GM12865 (cell line): ENCODE measurements at regions not wholly inside any gene's neighbourhood (a gene's known extent, or its start where the extent isn't known, plus 50 kb on each side); places are given as distances from the start of the nearest gene placed in this dataset.
"Not testable (repeated sequence)": the region's sequence is repeated elsewhere in the genome, so short reads cannot be mapped to it uniquely, and the experiment has no call there.

ENCODE experiments used
- DNase-seq: peaks from one replicate; pipeline ENCODE4 v3.0.0; 2010; ENCODE audit warnings: low read depth
- H3K4me3 ChIP-seq: 2 replicates; pipeline ENCODE4 v1.5.1; 2011; ENCODE audit warnings: mild to moderate bottlenecking, low read depth, low read length, control low read depth
- CTCF ChIP-seq: IDR thresholded peaks from 2 replicates; pipeline ENCODE4 v1.5.1; 2011; ENCODE audit warnings: low read length, control low read depth, low read depth, inconsistent platforms; ENCODE audit not compliant: insufficient read depth; ENCODE audit errors: missing control alignments

GRCh38 chr5:18285257-18285656 is 651.0 kb downstream of the TAF11L14 start:
- TF ChIP-seq CTCF: no peak
- DNase-seq: no peak
- H3K4me3 ChIP-seq: no peak overlapping the region

- TF ChIP-seq CTCF: no peak
- no peak for DNase-seq
- H3K4me3 ChIP-seq: no peak overlapping the region
These were observed 657.9 kb downstream of the TAF11L14 start for GRCh38 chr5:18292146-18292545.

- H3K4me3 ChIP-seq, DNase-seq: not testable (repeated sequence)
These were observed 661.4 kb downstream of the TAF11L14 start for GRCh38 chr5:18295696-18296095.

- DNase-seq: no peak
- no peak overlapping the region for H3K4me3 ChIP-seq
- TF ChIP-seq CTCF: no peak
These were observed 664.9 kb downstream of the TAF11L14 start for GRCh38 chr5:18299166-18299565.

GRCh38 chr5:18305288-18305924 is 671.1 kb downstream of the TAF11L14 start:
- peak; percentile 35 for DNase-seq
- no peak overlapping the region for H3K4me3 ChIP-seq
- TF ChIP-seq CTCF: peak; percentile 64

- TF ChIP-seq CTCF: no peak
- no peak for DNase-seq
- H3K4me3 ChIP-seq: no peak overlapping the region
These were observed 677.0 kb downstream of the TAF11L14 start for GRCh38 chr5:18311266-18311665.

- H3K4me3 ChIP-seq: no peak overlapping the region
- no peak for TF ChIP-seq CTCF
- DNase-seq: no peak
These were observed 677.8 kb downstream of the TAF11L14 start for GRCh38 chr5:18312016-18312415.
